ENCODE measurements at regions not wholly inside any gene's neighbourhood (a gene's known extent, or its start where the extent isn't known, plus 50 kb on each side); places are given as distances from the start of the nearest gene placed in this dataset.

GRCh38 chr4:64643841-64644240 is 234.6 kb upstream of the TECRL start:
- TF ChIP-seq TEAD4 (IDR thresholded peaks at IDR 0.05) (no peak), REST (IDR thresholded peaks at IDR 0.05; ENCODE audit: low read depth) (no peak), TAF1 (IDR thresholded peaks at IDR 0.05; ENCODE audit: low read depth) (no peak), YY1 (IDR thresholded peaks at IDR 0.05; ENCODE audit: low read depth) (no peak), RAD21 (IDR thresholded peaks at IDR 0.05; ENCODE audit: low read depth) (no peak), FOXM1 (IDR thresholded peaks at IDR 0.05; ENCODE audit: borderline replicate concordance, low read depth) (no peak), NFIC (IDR thresholded peaks at IDR 0.05) (no peak), CEBPB (IDR thresholded peaks at IDR 0.05) (no peak), EP300 (IDR thresholded peaks at IDR 0.05; ENCODE audit: borderline replicate concordance) (no peak), TCF12 (IDR thresholded peaks at IDR 0.05; ENCODE audit: low read depth) (no peak), CREB1 (IDR thresholded peaks at IDR 0.05; ENCODE audit: low read depth) (no peak), EGR1 (IDR thresholded peaks at IDR 0.05) (no peak), ZBTB7A (IDR thresholded peaks at IDR 0.05; ENCODE audit: low read depth) (no peak)
- TF ChIP-seq, protein P1, sequence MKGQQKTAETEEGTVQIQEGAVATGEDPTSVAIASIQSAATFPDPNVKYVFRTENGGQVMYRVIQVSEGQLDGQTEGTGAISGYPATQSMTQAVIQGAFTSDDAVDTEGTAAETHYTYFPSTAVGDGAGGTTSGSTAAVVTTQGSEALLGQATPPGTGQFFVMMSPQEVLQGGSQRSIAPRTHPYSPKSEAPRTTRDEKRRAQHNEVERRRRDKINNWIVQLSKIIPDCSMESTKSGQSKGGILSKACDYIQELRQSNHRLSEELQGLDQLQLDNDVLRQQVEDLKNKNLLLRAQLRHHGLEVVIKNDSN (IDR thresholded peaks at IDR 0.05): no peak
- TF ChIP-seq, protein P2, sequence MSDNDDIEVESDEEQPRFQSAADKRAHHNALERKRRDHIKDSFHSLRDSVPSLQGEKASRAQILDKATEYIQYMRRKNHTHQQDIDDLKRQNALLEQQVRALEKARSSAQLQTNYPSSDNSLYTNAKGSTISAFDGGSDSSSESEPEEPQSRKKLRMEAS (IDR thresholded peaks at IDR 0.05): no peak

DNA sequence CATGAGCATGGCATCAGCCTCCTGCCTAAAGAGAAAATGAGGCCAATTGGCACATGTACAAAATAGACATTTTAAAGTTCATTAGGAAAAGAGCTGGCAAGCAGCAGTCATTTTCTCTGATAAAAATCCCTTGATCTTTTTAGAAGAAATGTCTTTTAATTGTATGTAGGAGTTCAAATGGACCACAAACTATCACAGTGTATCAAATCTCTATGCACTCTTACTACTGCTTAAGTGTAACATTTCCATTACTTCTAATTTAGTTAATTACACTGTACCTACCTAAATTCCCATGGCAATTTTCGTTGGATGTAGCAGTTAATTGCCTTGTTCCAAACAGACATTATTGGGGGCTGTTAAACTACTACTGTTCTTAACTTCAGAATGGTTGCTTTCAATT is 233.7 kb upstream of the TECRL start:
- TF ChIP-seq, protein P1 (IDR thresholded peaks at IDR 0.05): no peak
- TF ChIP-seq ZBTB7A (IDR thresholded peaks at IDR 0.05; ENCODE audit: low read depth) (no peak), REST (IDR thresholded peaks at IDR 0.05; ENCODE audit: low read depth) (no peak), NFIC (IDR thresholded peaks at IDR 0.05) (no peak), CEBPB (IDR thresholded peaks at IDR 0.05) (no peak), RAD21 (IDR thresholded peaks at IDR 0.05; ENCODE audit: low read depth) (no peak), EGR1 (IDR thresholded peaks at IDR 0.05) (no peak), TEAD4 (IDR thresholded peaks at IDR 0.05) (no peak), TAF1 (IDR thresholded peaks at IDR 0.05; ENCODE audit: low read depth) (no peak), TCF12 (IDR thresholded peaks at IDR 0.05; ENCODE audit: low read depth) (no peak), YY1 (IDR thresholded peaks at IDR 0.05; ENCODE audit: low read depth) (no peak), FOXM1 (IDR thresholded peaks at IDR 0.05; ENCODE audit: borderline replicate concordance, low read depth) (no peak), CREB1 (IDR thresholded peaks at IDR 0.05; ENCODE audit: low read depth) (no peak), EP300 (IDR thresholded peaks at IDR 0.05; ENCODE audit: borderline replicate concordance) (no peak)
- TF ChIP-seq, protein P2 (IDR thresholded peaks at IDR 0.05): no peak

- TF ChIP-seq TEAD4 (IDR thresholded peaks at IDR 0.05) (no peak), EGR1 (IDR thresholded peaks at IDR 0.05) (no peak)
These were observed 216.2 kb upstream of the TECRL start for GRCh38 chr4:64625438-64625837.

DNA sequence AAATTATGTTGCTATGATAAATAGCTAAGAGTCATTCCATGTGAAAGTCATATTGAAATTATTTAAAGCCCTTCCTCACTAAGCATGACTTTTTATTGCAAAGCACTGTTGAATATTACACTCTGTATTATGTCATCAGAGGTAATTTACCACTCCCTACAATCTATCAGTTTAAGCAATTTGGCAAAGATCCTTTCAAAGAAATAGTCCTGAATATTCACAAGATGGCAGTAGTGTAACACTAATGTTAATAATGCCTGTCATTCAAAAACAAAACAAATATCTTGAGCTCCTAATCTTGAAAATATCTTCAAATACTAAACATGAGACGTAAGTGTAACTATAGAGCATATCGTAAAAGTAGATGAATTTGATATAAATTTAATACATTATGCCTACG is 208.6 kb upstream of the TECRL start:
- TF ChIP-seq EGR1 (IDR thresholded peaks at IDR 0.05) (no peak), CREB1 (IDR thresholded peaks at IDR 0.05; ENCODE audit: low read depth) (no peak), RAD21 (IDR thresholded peaks at IDR 0.05; ENCODE audit: low read depth) (peak; percentile 48)

- TF ChIP-seq, protein P1 (IDR thresholded peaks at IDR 0.05): no peak
- TF ChIP-seq ZBTB7A (IDR thresholded peaks at IDR 0.05; ENCODE audit: low read depth) (no peak), REST (IDR thresholded peaks at IDR 0.05; ENCODE audit: low read depth) (no peak), NFIC (IDR thresholded peaks at IDR 0.05) (no peak), EGR1 (IDR thresholded peaks at IDR 0.05) (no peak), FOXM1 (IDR thresholded peaks at IDR 0.05; ENCODE audit: borderline replicate concordance, low read depth) (no peak), EP300 (IDR thresholded peaks at IDR 0.05; ENCODE audit: borderline replicate concordance) (no peak), TAF1 (IDR thresholded peaks at IDR 0.05; ENCODE audit: low read depth) (no peak), RAD21 (IDR thresholded peaks at IDR 0.05; ENCODE audit: low read depth) (no peak), TEAD4 (IDR thresholded peaks at IDR 0.05) (no peak), CEBPB (IDR thresholded peaks at IDR 0.05) (no peak), CREB1 (IDR thresholded peaks at IDR 0.05; ENCODE audit: low read depth) (no peak), TCF12 (IDR thresholded peaks at IDR 0.05; ENCODE audit: low read depth) (no peak), YY1 (IDR thresholded peaks at IDR 0.05; ENCODE audit: low read depth) (no peak)
- TF ChIP-seq, protein P2 (IDR thresholded peaks at IDR 0.05): no peak
These were observed 205.0 kb upstream of the TECRL start for GRCh38 chr4:64614276-64614675.
